Myocyte (in vitro differentiated cells): ENCODE measurements at regions not wholly inside any gene's neighbourhood (a gene's known extent, or its start where the extent isn't known, plus 50 kb on each side); places are given as distances from the start of the nearest gene placed in this dataset.

ENCODE experiments used
- DNase-seq: peaks from one replicate; pipeline ENCODE4 v3.0.0-alpha.2; 2012; ENCODE audit warnings: low read depth

DNA sequence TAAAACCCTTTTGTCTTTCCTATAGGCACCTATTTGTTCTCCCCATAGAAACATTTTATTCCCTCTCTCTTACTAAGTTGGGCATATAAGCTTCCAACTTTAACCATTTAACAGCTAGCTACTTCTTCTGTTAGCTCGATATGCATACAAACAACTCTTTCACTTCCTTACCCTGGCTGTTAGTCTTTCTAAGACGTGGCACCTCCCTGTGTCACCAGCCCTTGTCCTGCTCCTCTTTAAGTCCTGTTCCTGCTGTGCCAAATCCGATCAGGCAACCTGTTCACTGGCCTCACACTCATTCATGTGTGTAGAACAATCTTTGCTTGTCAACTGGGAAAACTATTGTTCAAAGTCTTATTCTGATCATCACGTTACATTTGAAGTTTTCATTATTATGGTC lies 1376.1 kb upstream of the TENM4 start:
- no peak for DNase-seq

DNA sequence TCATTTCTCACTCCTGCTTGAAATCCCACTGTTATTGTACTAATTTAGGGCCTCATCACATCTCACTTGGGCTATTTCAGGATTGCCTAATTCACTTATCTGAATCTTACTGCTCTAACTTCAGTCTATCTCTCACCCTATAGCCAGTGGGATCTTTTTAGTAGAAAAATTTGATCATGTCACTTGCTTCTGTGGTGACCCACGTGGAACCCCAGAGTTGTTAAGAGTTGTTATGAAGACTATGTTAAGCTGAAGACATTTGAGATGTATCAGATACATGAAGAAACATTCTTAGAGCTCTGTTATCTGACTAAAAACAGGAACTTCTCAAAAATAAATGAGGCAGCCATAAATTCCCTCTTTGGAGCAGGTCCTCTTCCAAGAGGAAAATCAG lies 1375.6 kb upstream of the TENM4 start:
- DNase-seq, result no peak

DNA sequence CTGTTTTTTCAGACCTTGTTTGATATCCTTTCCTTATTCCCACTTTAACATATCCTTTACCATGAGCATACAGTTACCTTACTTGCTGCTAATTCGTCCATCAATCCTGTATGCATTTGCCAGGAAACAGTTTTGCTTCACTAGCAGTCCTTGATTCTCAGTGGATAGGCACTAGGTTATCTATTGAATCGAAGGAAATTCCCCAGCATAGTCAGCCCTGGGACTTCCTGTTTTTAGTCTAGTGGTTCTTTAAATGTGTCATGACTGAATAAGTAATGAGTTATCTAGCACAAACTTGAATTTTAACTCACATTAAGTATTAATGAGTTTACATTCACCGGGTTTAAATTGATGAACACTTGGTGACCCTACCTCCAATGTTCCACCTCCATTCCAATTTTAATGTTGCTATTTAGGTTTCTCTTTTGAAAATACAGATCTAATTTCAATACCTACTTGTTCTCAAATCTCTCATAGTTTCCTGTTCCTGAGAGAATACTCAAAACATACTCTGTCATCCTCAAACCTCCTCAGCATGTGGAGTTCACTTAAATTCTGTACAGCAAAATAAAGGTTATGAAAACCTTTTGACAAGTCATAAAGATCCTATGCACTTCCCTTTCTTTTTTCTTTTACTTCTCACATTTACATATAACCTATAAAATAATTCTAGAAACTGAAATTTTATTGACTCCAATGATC lies 1375.1 kb upstream of the TENM4 start:
- no peak for DNase-seq

DNA sequence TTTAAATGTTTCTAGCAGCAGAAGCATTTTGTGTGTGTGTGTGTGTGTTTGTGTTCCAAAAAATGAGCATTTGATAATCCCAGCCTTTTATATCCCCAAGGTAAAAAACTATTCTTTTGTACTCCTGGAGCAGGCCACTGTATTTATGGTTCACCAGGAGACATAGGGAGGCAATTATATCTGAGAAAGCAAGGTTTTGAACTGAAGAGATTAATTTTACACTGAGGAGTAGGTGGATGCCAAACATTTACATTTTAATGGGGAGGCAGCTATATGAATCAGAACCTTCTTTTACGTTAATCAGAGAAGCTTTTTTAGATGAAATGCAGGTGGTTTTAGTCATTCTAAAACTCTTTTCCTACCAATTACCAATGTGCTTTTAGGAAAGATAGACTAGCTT lies 1374.0 kb upstream of the TENM4 start:
- no peak for DNase-seq

DNA sequence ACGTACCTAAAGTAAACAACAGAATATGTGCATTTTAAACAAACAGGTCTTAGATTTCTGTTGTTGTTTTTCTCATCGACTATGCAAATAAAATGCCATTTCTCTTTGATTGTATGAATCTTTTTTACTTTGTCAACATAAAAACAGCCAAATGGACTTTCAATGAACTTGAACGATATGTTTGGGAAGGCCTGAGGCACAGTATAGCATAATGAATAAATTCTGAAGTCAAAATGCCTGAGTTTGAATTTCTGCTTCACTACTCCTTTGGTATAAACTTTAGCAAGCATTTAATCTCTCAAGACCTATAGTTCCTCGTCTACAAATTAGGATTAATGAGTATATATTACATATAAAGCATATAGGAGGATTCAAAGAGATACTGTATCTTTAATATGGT lies 1369.9 kb upstream of the TENM4 start:
- no peak for DNase-seq

DNA sequence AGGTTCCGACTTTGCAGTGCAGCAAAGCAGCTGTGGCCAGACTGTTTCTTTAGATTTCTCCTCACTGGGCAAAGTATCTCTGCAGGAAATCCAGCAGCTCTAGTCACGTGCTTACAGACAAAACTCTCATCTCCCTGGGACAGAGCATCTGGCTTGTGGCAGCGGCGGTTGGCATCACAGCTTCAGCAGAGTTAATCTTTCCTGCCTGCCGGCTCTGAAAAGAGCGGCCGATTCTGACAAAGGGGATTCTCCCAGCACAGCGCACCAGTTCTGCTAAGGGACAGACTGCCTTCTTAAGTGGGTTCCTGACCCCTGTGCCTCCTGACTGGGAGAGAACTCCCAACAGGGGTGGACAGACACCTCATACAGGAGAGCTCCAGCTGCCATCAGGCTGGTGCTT lies 1357.3 kb upstream of the TENM4 start:
- no peak for DNase-seq

DNA sequence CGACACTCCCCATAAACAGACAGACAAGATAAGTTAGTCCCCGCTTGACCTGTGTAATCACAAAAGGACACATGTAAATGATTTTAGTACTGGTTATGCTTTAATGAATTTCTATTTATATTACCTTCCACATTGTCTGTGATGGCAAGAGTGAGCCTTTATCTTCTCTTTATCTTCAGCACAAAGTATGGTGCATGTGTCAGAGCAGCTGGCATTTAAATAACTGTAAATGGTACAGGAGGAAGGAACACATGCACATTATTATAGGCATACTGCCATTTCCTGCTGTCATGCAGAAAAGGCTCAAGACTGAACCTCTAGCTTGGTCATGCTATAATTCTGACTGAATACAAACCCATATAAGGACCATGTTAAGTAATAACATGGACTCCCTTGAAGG lies 1342.7 kb upstream of the TENM4 start:
- DNase-seq, result no peak

DNA sequence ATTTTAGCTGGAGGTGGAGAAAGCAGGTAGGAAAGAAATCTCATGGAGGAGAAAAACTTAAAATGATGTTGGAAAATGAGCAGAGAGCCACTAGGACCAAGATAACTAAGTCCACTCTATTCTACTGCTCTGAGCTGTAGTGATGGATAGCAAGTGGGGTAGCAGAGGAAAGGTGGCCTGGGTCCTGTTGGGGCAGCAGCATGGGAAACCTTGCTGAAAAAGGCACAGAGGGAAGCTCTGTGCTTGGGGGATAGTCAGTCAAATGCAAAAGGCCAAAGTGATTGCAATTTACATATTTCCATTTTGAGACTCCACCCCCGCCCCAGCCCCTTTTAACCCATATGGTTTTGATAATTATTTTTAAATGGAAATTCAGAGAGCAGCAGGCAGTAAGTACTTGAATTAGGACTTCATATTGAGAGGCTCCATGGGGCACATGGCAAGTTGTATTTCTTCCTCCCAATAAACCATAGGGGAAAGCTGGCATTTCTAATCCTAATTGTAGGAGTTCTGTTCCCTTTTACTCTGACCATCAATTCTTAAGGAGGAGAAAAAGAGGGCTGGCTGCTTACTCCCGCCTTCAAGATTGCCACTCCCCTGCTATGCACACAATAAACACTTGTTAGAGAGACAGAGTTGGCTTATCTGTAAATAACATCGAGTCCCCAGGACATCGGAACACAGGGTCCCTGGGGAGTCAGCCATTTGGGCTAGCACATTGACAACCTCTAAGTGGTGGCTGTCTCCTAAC lies 1341.5 kb upstream of the TENM4 start:
- DNase-seq, result no peak

DNA sequence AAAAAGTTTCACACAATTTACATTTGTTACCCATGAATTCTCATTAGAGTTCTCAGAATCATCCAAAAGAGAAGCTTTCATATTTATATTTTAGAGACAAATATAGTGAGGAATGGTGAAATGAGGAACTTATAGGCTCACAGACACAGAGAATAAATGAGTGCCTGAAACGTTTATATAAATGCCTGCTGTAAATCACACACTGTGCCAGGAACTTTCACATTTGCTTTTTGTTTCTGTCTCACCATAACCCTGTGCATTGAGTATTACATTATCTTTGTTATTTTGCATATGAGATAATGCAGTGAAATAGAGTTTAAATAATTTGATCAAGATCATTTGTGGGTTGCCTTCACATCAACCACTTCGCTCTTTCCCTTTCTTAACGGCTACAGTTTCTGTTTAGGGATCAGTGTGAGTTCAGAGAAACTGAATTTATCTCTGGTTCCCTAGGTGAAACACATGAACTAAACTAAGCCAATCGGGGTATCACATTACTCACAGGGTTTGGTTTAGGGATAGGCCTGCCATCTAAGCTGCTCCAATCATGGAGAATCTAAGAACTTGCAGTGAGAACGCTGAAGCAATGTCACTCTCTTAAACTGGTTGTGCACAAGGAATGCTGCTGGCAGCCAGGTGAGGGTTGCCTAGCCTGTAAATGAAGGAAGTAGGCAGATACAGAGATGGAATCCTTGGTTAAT lies 1339.2 kb upstream of the TENM4 start:
- DNase-seq, result no peak

DNA sequence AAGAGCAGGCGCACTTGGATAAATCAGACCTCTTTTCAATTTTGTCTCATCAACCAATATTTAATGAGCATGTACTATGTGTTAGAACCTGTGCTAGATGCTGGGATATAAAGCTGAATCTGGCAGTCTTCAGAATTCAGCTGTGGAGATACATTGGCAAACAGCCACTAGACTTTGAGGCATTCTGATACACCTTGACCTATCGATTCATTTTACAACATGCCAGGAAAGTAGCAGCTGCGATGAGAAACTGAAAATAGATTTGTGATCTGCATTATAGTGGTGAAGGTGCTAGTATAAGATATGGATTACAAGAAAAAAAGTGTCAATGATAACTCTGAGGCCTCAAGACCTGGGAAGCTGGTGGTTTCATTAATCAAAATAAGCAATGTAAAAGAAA lies 1338.1 kb upstream of the TENM4 start:
- no peak for DNase-seq

DNA sequence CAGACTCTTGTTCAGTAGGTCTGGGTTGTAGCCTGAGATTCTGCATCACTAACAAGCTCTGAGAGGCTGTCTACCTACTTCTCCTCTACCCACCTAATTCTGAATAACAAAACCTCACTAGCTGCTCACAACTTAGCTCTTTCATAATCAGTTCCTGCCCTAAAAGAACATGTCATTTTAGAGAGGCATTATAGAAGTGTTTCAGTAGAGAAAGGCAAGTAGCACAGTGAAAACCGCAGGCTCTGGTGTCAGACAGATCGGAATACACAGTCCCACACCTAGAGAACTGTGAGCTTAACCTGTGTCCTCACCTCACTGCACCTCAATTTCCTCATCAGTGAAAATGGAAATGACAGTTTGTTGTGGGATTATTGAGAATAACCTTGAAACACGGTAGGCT lies 1337.6 kb upstream of the TENM4 start:
- DNase-seq, result no peak

DNA sequence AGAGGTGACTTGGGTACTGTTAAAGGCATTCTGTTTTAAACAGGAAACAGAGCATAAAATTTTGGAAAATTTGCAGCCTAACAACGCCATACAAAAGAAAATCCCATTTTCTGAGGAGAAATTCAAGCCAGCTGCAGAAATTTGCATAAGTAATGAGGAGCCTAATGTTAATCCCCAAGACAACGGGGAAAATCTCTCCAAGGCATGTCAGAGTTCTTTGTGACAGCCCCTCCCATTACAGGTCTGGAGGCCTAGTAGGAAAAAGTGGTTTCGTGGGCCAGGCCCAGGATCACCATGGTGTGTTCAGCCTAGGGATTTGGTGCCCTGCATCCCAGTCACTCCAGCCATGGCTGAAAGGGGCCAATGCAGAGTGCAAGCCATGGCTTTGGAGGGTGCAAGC lies 1333.1 kb upstream of the TENM4 start:
- no peak for DNase-seq

DNA sequence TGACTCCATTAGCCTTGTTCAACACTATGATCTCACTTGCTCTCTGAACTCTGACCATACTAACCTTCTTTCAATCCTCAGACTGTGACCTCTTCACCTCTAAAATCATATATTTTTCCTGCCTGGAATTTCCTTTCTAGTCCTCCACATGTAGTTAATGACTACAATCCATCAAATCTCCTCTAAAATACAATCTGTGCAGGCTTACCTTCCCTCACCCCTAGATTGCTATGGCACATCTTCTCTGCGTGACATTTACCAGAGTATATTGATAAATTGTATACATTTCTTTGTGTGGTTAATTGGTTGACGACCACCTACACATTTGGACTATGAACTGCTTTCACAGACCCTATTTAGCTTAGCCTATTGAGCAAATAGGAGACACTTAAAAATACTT lies 1330.2 kb upstream of the TENM4 start:
- no peak for DNase-seq

DNA sequence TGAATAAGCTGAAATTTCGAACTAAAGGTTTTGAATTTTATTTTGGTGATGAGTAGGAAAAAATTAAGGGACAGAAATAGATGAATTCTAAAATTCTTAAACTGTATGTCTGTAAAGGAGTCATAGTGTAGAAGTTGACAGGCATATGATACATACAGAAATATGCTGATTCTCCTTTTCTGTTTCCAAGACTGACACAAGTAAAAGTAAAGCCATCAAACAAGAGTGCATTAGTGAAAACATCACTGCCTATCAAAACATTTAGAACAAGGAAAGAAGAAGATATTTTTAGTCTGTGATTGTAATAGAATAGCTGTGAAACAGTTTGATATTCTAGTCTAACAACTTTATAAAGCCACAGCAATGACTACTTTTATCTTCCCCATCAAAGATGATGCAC lies 1318.0 kb upstream of the TENM4 start:
- DNase-seq, result no peak

DNA sequence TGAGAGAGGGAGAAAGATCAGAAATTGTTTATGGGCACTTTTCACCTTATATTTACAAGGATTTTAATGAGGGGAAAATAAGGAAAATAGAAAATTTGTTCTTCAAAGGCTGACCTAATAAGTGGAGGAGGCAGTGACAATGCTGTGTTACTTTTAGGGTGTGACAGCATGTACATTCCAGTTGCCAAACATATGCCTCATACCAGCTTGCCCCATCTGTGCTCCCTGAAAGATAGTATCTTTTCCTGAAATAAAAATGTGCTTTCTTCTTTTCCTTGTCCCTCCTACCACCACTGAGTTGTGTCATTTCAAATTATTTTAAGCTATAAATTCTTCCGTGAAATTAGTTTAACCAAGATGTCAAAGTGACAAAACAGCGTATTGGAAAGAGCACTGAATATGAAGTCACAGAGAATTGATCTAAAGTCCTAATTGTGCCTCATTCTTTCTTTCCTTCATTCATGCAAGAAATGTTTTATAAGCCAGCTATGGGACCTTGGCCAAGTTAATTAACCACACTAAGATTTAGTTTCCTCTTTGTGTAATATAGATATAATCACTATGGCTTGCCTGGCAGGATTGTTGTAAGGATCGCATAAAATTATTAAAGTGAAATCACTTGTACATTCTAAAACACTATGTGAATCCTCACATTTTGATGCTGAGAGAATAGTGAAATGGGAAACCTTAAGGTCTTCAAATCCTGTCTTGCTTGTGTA lies 1307.5 kb upstream of the TENM4 start:
- no peak for DNase-seq

DNA sequence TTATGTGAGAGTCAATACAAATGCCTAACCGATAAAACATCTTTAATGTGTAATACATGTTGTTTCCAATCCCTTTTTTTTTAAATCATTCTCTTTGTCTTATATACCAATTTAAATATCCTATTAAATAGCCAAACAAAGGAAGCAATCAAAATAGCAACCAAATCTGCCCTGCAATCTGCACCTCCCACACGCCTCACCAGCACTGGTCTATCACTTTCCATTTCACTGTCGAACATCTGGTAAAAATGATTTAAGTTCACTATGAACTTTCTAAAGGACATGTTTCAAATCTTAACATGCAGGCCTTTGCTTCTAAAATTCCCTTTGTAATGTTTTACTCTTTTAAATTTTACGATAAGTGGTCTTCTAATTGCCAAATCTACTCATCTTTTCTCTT lies 1305.5 kb upstream of the TENM4 start:
- no peak for DNase-seq

DNA sequence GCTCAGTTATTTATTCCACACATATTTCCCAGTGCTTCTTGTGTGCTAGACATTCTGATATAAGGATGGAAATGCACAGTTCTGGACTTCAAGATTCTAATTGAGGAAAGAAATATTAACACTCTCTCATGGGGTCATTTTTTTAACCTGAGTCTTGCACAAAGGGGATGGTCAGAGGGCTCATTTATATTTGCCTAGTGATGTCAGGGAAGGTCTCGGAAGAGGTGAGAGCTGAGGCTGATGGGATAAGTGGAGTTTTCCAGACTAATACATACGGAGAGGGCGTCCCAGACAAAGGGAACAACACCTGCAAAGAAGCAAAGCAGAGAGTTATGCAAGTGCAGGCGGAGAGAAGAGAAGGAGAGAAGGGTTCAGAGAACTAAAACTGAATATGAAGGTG lies 1304.6 kb upstream of the TENM4 start:
- no peak for DNase-seq

DNA sequence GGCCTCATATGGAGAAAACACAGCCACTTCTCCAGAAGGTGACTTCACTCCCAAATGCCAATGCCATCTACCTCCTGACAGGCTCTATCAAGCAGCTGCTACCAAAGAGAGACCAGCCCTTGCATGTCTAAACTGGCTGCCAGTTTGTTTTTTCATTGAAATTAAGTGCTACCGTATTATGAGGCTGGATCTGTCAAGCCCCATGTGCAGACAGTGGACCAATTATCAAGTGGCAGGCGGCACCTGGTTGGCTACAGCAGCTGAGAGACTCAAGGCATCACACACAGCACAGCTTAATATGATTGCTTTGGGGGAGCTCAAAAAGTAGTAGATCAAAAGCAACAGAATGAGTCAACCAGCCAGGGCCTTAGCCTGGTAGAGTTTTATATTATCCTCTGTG lies 1293.0 kb upstream of the TENM4 start:
- DNase-seq, result no peak

DNA sequence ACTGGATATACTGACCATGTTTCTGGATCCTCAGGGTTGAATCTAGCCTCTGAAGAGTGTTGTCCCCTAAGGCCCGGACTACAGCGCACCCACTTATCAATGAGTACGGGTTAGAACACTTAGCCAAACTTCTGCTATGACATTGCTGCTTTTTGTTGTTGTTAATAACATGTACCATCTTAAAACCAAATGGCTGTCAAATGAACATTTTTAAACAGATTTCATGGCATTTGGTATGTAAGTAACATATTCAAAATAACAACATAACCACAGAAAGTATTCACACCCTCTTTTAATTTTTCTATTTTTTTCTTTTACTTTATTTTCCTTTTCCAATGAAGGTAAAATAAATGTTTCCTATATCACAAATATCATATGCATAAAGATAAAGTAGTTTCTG lies 1292.5 kb upstream of the TENM4 start:
- DNase-seq, result no peak

DNA sequence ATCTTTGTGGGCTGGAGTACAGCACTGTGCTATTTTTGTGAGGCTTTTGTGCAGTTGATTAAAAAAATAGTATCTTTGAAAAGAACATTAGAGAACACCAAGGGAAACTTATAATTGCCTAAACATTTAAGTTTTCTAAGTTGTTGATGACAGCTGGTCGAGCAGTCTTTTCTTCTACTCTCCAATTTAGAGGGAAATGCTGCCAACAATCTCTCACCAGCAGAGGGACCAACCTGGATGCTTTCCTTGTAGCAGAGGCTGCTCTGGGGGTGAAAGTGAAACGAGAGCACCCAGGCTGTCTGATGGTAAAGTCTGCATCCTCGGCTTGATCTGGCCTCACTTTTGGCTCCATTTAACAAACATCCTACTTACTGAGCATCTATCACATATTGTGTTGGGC lies 1286.5 kb upstream of the TENM4 start:
- DNase-seq, result no peak

DNA sequence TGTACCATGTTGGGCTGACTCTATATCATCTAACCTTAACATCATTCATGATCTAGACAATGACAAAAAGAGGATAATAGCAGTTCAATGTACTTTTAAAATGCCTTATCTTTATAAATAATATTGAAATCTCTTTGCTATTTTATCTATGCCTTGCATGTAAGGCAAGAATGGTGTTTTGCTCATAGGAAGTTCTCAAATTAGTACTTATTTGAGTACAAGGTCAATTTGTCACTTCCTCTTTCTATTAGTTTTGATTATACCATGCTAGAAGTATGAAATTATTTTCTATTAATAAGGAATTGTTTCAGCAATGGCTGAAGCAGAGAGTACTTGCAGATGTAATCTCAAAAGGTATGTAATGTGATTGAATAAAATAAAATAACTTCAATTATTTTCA lies 1285.4 kb upstream of the TENM4 start:
- no peak for DNase-seq

DNA sequence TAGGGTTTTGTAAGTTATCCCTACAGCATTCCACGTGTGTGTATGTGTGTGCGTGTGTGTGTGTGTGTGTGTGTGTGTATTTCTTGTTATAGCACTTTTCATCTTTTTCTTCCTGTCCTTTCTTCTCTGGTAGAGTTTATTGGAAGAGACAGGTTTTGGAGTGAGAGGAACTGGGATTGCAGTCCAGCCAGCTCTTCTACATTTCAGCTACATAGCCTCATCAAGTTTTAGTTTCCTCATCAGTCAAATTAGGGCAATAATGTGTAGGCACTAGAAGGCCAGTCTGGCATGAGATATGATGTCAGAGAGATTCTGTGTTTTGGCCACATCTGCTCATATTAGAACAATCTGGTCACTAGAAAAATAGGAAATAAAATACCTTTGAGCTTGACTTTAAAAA lies 1283.5 kb upstream of the TENM4 start:
- no peak for DNase-seq
